Neural cell (in vitro differentiated cells): ENCODE measurements at regions not wholly inside any gene's neighbourhood (a gene's known extent, or its start where the extent isn't known, plus 50 kb on each side); places are given as distances from the start of the nearest gene placed in this dataset.

Experiments
- H2AFZ ChIP-seq: fragments of 200-600, 300-800 bp; sonication (generic), shearing (Covaris generic); 2 replicates; pipeline ENCODE4 v1.6.0; 2014; ENCODE audit warnings: low read depth, mild to moderate bottlenecking, antibody characterized with exemption, low read length, moderate library complexity
- H3F3A ChIP-seq: fragments of 200-600 bp; shearing (Covaris generic); 2 replicates; pipeline ENCODE4 v1.6.1; 2016; ENCODE audit warnings: mild to moderate bottlenecking, moderate library complexity, mixed read lengths, antibody characterized with exemption, low read length; ENCODE audit not compliant: insufficient read depth, poor library complexity, severe bottlenecking
- H3K27ac ChIP-seq: fragments of 200-600, 300-800 bp; sonication (generic), shearing (Covaris generic); 2 replicates; pipeline ENCODE4 v1.5.1; 2014; ENCODE audit warnings: mild to moderate bottlenecking, low read length, moderate library complexity
- H3K27me3 ChIP-seq: fragments of 300-800, 200-600 bp; sonication (generic), shearing (Covaris generic); 2 replicates; pipeline ENCODE4 v1.6.0; 2014; ENCODE audit warnings: mild to moderate bottlenecking, low read depth, low read length, moderate library complexity; ENCODE audit not compliant: insufficient read depth
- H3K36me3 ChIP-seq: fragments of 300-800, 200-600 bp; sonication (generic), shearing (Covaris generic); 2 replicates; pipeline ENCODE4 v1.5.1; 2014; ENCODE audit warnings: mild to moderate bottlenecking, antibody characterized with exemption, low read length, moderate library complexity; ENCODE audit not compliant: insufficient read depth
- H3K4me2 ChIP-seq: fragments of 300-800, 200-600 bp; sonication (generic), shearing (Covaris generic); 2 replicates; pipeline ENCODE4 v1.6.0; 2014; ENCODE audit warnings: mild to moderate bottlenecking, low read length
- H3K4me3 ChIP-seq: fragments of 300-800, 200-600 bp; sonication (generic), shearing (Covaris generic); 2 replicates; pipeline ENCODE4 v1.5.1; 2014; ENCODE audit warnings: mild to moderate bottlenecking, low read length, moderate library complexity
- H3K79me2 ChIP-seq: fragments of 200-600 bp; shearing (Covaris generic); replicated peaks from 2 replicates; pipeline ENCODE4 v1.6.0; 2014; ENCODE audit warnings: mild to moderate bottlenecking, low read length, moderate library complexity; ENCODE audit not compliant: insufficient read depth
- H3K9ac ChIP-seq: fragments of 300-800, 200-600 bp; sonication (generic), shearing (Covaris generic); 2 replicates; pipeline ENCODE4 v1.6.1; 2016; ENCODE audit warnings: mild to moderate bottlenecking, low read length, mixed read lengths
- H3K9me2 ChIP-seq: fragments of 200-600 bp; shearing (Covaris generic); 2 replicates; pipeline ENCODE4 v1.6.1; 2016; ENCODE audit warnings: mild to moderate bottlenecking, low read length, mixed read lengths; ENCODE audit not compliant: insufficient read depth
- H3K9me3 ChIP-seq: fragments of 200-600, 300-800 bp; sonication (generic), shearing (Covaris generic); 2 replicates; pipeline ENCODE4 v1.6.1; 2016; ENCODE audit warnings: mild to moderate bottlenecking, mixed run types, low read length, moderate library complexity, mixed read lengths
- H4K20me1 ChIP-seq: fragments of 200-600 bp; shearing (Covaris generic); 2 replicates; pipeline ENCODE4 v1.6.1; 2016; ENCODE audit warnings: mild to moderate bottlenecking, mixed run types; ENCODE audit not compliant: insufficient read depth
- EP300 ChIP-seq: fragments of 450-650 bp; conservative IDR thresholded peaks from 2 replicates; pipeline ENCODE4 v1.6.1; 2014; ENCODE audit warnings: antibody characterized with exemption, mild to moderate bottlenecking, moderate library complexity; ENCODE audit not compliant: poor library complexity, severe bottlenecking
- EZH2 ChIP-seq: fragments of 200-600, 300-800 bp; shearing (Covaris generic), sonication (generic); IDR thresholded peaks from 2 replicates; pipeline ENCODE4 v1.6.1; 2014; ENCODE audit warnings: antibody characterized with exemption, low read length, borderline replicate concordance, mild to moderate bottlenecking; ENCODE audit not compliant: insufficient read depth, poor library complexity, severe bottlenecking
- MXI1 ChIP-seq: fragments of 450-650 bp; conservative IDR thresholded peaks from 2 replicates; pipeline ENCODE4 v1.6.1; 2014; ENCODE audit warnings: antibody characterized with exemption, mild to moderate bottlenecking; ENCODE audit not compliant: poor library complexity, severe bottlenecking
- POLR2AphosphoS5 ChIP-seq: IDR thresholded peaks from 2 replicates; pipeline ENCODE4 v1.6.1; 2012
- RAD21 ChIP-seq: fragments of 450-650 bp; conservative IDR thresholded peaks from 2 replicates; pipeline ENCODE4 v1.6.1; 2014; ENCODE audit warnings: antibody characterized with exemption, mild to moderate bottlenecking, moderate library complexity
- SMC3 ChIP-seq: fragments of 450-650 bp; conservative IDR thresholded peaks from 2 replicates; pipeline ENCODE4 v1.6.1; 2014; ENCODE audit warnings: antibody characterized with exemption, mild to moderate bottlenecking, moderate library complexity; ENCODE audit not compliant: poor library complexity
- TAF1 ChIP-seq: IDR thresholded peaks from 2 replicates; pipeline ENCODE4 v1.6.1; 2012; ENCODE audit warnings: low read depth
- TF ChIP-seq, protein P1 (sequence below): fragments of 450-650 bp; IDR thresholded peaks from 2 replicates; pipeline ENCODE4 v1.5.1; 2014; ENCODE audit warnings: antibody characterized with exemption, mild to moderate bottlenecking, moderate library complexity; ENCODE audit not compliant: poor library complexity, severe bottlenecking
- TF ChIP-seq, protein P2 (sequence below): IDR thresholded peaks from 2 replicates; pipeline ENCODE4 v1.6.1; 2012; ENCODE audit warnings: borderline replicate concordance

DNA sequence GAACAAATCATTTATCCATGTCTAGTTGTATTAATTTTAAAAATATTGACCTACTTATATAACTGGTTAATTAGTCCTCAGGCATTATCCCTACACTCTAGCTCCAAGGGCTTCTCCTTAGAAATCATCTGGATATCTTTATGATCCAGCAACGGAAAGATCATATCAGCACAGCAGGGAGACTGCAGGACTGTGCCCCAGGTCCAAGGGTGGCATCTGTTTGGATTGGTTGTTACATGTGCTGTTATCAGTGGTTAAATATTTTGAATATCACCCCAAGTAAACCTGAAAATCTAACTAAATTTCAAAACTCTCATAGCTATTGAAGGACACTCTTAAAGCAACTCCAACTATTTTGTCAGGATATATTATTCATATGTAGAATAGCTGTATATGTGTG, 556.2 kb upstream of the ZEB2 start (continued):
- TF ChIP-seq POLR2AphosphoS5 (no peak), TAF1 (no peak), SMC3 (no peak)

DNA sequence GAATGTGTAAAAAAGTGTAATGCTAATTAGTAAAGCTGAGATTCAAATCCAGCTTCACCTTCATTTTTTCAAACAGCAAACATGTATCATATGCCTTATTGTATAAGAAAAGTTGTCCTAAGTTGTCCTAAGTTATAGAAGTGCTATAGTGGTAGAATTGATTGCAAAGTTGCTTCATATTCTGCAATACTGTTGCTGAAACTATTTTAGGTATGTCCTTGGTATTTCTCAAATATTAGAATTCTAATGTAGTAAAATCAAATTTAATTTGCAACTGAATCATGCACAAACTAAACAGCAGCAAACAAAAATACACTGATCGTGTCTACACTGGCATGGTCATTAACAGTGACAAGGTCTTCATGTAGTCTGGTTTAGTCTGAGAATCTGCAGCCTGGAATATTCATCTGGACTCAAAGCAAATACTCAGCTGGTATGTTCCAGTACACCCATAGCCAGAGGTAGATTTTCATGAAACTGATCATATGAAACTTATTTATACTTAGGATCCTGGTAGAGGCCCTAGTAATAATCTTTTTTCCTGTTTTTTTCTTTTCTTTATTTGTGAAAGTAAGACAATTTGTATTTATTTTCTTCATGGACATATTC, 555.6 kb upstream of the ZEB2 start:
- H3K27me3 ChIP-seq, result no peaks in the 10 kb centered on the region
- TF ChIP-seq SMC3 (no peak), RAD21 (no peak), POLR2AphosphoS5 (no peak), EP300 (no peak), EZH2 (no peak), TAF1 (no peak), MXI1 (no peak)
- TF ChIP-seq, protein P1, sequence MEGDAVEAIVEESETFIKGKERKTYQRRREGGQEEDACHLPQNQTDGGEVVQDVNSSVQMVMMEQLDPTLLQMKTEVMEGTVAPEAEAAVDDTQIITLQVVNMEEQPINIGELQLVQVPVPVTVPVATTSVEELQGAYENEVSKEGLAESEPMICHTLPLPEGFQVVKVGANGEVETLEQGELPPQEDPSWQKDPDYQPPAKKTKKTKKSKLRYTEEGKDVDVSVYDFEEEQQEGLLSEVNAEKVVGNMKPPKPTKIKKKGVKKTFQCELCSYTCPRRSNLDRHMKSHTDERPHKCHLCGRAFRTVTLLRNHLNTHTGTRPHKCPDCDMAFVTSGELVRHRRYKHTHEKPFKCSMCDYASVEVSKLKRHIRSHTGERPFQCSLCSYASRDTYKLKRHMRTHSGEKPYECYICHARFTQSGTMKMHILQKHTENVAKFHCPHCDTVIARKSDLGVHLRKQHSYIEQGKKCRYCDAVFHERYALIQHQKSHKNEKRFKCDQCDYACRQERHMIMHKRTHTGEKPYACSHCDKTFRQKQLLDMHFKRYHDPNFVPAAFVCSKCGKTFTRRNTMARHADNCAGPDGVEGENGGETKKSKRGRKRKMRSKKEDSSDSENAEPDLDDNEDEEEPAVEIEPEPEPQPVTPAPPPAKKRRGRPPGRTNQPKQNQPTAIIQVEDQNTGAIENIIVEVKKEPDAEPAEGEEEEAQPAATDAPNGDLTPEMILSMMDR, result no peak
- TF ChIP-seq, protein P2, sequence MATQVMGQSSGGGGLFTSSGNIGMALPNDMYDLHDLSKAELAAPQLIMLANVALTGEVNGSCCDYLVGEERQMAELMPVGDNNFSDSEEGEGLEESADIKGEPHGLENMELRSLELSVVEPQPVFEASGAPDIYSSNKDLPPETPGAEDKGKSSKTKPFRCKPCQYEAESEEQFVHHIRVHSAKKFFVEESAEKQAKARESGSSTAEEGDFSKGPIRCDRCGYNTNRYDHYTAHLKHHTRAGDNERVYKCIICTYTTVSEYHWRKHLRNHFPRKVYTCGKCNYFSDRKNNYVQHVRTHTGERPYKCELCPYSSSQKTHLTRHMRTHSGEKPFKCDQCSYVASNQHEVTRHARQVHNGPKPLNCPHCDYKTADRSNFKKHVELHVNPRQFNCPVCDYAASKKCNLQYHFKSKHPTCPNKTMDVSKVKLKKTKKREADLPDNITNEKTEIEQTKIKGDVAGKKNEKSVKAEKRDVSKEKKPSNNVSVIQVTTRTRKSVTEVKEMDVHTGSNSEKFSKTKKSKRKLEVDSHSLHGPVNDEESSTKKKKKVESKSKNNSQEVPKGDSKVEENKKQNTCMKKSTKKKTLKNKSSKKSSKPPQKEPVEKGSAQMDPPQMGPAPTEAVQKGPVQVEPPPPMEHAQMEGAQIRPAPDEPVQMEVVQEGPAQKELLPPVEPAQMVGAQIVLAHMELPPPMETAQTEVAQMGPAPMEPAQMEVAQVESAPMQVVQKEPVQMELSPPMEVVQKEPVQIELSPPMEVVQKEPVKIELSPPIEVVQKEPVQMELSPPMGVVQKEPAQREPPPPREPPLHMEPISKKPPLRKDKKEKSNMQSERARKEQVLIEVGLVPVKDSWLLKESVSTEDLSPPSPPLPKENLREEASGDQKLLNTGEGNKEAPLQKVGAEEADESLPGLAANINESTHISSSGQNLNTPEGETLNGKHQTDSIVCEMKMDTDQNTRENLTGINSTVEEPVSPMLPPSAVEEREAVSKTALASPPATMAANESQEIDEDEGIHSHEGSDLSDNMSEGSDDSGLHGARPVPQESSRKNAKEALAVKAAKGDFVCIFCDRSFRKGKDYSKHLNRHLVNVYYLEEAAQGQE, result no peak
- no peak overlapping the region for H3K27ac ChIP-seq

DNA sequence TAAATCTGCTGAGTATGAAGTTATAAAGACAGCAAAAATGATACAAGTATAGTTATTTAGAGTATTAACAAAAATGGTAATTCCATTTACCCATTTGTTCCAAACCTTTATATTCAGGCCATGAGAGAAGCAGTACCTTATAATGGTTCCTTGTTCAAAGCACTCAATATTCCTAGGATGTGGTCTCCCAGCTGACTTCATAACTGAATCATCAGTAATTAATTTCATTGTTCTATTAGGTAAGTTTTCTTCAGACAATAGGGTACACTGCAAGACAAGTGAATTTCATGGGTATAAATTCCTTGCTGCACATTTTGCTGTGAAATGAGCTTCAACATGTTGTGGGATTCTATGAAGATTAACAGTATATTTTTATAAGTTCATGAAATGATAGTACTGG, 550.8 kb upstream of the ZEB2 start:
- TF ChIP-seq EZH2, result no peak
- Histone ChIP-seq H2AFZ (no peak overlapping the region), H4K20me1 (no peaks in the 10 kb centered on the region), H3K4me3 (no peak overlapping the region), H3K79me2 (no peaks in the 10 kb centered on the region), H3K9me2 (no peaks in the 10 kb centered on the region), H3K27me3 (no peaks in the 10 kb centered on the region), H3F3A (no peaks in the 10 kb centered on the region), H3K36me3 (no peaks in the 10 kb centered on the region), H3K9me3 (no peaks in the 10 kb centered on the region), H3K27ac (no peak overlapping the region), H3K4me2 (no peak overlapping the region), H3K9ac (no peak overlapping the region)

More for the DNA sequence above, 555.6 kb upstream of the ZEB2 start:
- Histone ChIP-seq H4K20me1 (no peaks in the 10 kb centered on the region), H3F3A (no peaks in the 10 kb centered on the region), H3K36me3 (no peaks in the 10 kb centered on the region), H3K4me2 (no peak overlapping the region), H3K9me3 (no peaks in the 10 kb centered on the region), H3K9me2 (no peaks in the 10 kb centered on the region), H3K79me2 (no peaks in the 10 kb centered on the region), H2AFZ (no peak overlapping the region), H3K9ac (no peak overlapping the region), H3K4me3 (no peak overlapping the region)
